Activated CD4-positive, alpha-beta T cell treated with anti-CD3 and anti-CD28 coated beads, Interleukin-2, amount 50 U/mL, for 24 hours (primary cell): ENCODE measurements at regions not wholly inside any gene's neighbourhood (a gene's known extent, or its start where the extent isn't known, plus 50 kb on each side); places are given as distances from the start of the nearest gene placed in this dataset.

Experiments used
- DNase-seq, 2 donors: peaks; one replicate each; pipeline ENCODE4 v3.0.0-alpha.2; 2020; ENCODE audit warnings: low read depth in 1 of 2, low spot score in 1 of 2

- DNase-seq: no peak
Observed at GRCh38 chr20:57902473-57902872, 192.7 kb upstream of the PMEPA1 start.

GRCh38 chr20:57901526-57901925 is 191.7 kb upstream of the PMEPA1 start:
- DNase-seq: no peak

- DNase-seq: no peak
Observed at GRCh38 chr20:57900226-57900905, 190.6 kb upstream of the PMEPA1 start.

- DNase-seq: no peak
Observed at GRCh38 chr20:57899554-57899953, 189.7 kb upstream of the PMEPA1 start.

GRCh38 chr20:57898332-57898731 is 188.5 kb upstream of the PMEPA1 start:
- DNase-seq: no peak

- no peak for DNase-seq
Observed at GRCh38 chr20:57897891-57898290, 188.1 kb upstream of the PMEPA1 start.

GRCh38 chr20:57897156-57897874 is 187.5 kb upstream of the PMEPA1 start:
- no peak for DNase-seq

- no peak for DNase-seq
Observed at GRCh38 chr20:57896563-57896962, 186.7 kb upstream of the PMEPA1 start.

GRCh38 chr20:57896017-57896416 is 186.2 kb upstream of the PMEPA1 start:
- no peak for DNase-seq

- DNase-seq: no peak
Observed at GRCh38 chr20:57895161-57895855, 185.5 kb upstream of the PMEPA1 start.

- DNase-seq: no peak
Observed at GRCh38 chr20:57894522-57894921, 184.7 kb upstream of the PMEPA1 start.

GRCh38 chr20:57894096-57894495 is 184.3 kb upstream of the PMEPA1 start:
- DNase-seq: no peak

- DNase-seq: no peak
Observed at GRCh38 chr20:57893366-57893999, 183.7 kb upstream of the PMEPA1 start.

- DNase-seq: no peak
Observed at GRCh38 chr20:57892471-57892870, 182.7 kb upstream of the PMEPA1 start.

- no peak for DNase-seq
Observed at GRCh38 chr20:57891014-57891413, 181.2 kb upstream of the PMEPA1 start.

- DNase-seq: no peak
Observed at GRCh38 chr20:57890202-57890800, 180.5 kb upstream of the PMEPA1 start.

GRCh38 chr20:57888591-57888990 is 178.8 kb upstream of the PMEPA1 start:
- DNase-seq: no peak

GRCh38 chr20:57884956-57885355 is 175.1 kb upstream of the PMEPA1 start:
- DNase-seq: no peak

GRCh38 chr20:57883761-57884160 is 173.9 kb upstream of the PMEPA1 start:
- DNase-seq: no peak

GRCh38 chr20:57883224-57883623 is 173.4 kb upstream of the PMEPA1 start:
- no peak for DNase-seq

- DNase-seq: no peak
Observed at GRCh38 chr20:57882451-57883161, 172.8 kb upstream of the PMEPA1 start.
